Thoracic aorta (tissue), 2 donors: ENCODE measurements at regions not wholly inside any gene's neighbourhood (a gene's known extent, or its start where the extent isn't known, plus 50 kb on each side); places are given as distances from the start of the nearest gene placed in this dataset.

Source experiments
- ATAC-seq: fragments of 150-250 bp; one replicate; pipeline ENCODE4 v1.8.0; 2017; ENCODE audit warnings: low read depth; ENCODE audit not compliant: insufficient number of reproducible peaks, low FRiP score
- DNase-seq: peaks from one replicate; pipeline ENCODE4 v3.0.0-alpha.2; 2020; ENCODE audit warnings: low spot score
- H3K27ac ChIP-seq, 2 donors: fragments of 200-600 bp; sonication (generic); 1 replicate in 1 of 2; 2 replicates in 1 of 2; pipeline ENCODE4 v1.5.1; 2016; ENCODE audit warnings: mild to moderate bottlenecking in 2 of 2, moderate library complexity in 2 of 2
- H3K27me3 ChIP-seq: fragments of 200-600 bp; sonication (generic); replicated peaks from 2 replicates; pipeline ENCODE4 v1.6.0; 2016; ENCODE audit warnings: mild to moderate bottlenecking; ENCODE audit not compliant: insufficient read depth
- H3K36me3 ChIP-seq: fragments of 200-600 bp; sonication (generic); one replicate; pipeline ENCODE4 v1.5.1; 2016
- H3K4me1 ChIP-seq, 2 donors: fragments of 200-600 bp; sonication (generic); 1 replicate in 1 of 2; 2 replicates in 1 of 2; pipeline versions ENCODE4 v1.5.1 to v1.6.0; 2016; ENCODE audit warnings: low read depth in 2 of 2, mild to moderate bottlenecking in 1 of 2; ENCODE audit not compliant: control insufficient read depth in 1 of 2
- H3K4me3 ChIP-seq: fragments of 200-600 bp; sonication (generic); 2 replicates; pipeline ENCODE4 v1.5.1; 2016; ENCODE audit warnings: mild to moderate bottlenecking
- H3K9me3 ChIP-seq: fragments of 200-600 bp; sonication (generic); 2 replicates; pipeline ENCODE4 v1.5.1; 2016
- CTCF ChIP-seq: fragments of 200-600 bp; sonication (generic); IDR thresholded peaks from one replicate; pipeline ENCODE4 v1.5.1; 2019; ENCODE audit warnings: antibody characterized with exemption

DNA sequence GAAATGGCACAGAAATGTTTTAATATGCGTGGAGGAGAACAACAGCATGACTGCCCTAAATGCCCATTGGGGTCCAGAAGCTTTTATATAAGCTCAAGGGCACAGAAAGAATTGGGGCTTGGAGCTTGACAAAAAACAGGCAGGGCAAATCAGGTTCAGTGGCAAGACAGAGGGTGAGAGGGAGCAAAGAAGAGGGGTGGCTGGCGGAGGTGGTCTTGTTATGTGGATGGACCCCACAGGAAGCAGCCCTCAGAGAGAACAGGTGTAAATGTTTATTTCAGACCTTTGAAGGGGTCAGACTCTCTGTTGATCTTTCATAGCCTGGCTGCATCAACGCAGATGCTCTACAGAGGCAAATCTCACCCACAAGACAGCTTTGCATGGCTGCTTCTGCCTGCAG is 213.1 kb upstream of the B3GAT1 start:
- Histone ChIP-seq H3K9me3 (no peaks in the 10 kb centered on the region), H3K36me3 (no peaks in the 10 kb centered on the region), H3K4me3 (no peak overlapping the region), H3K27me3 (no peaks in the 10 kb centered on the region), H3K4me1 (no peaks in the 10 kb centered on the region), H3K27ac (no peak overlapping the region)
- no peak for ATAC-seq
- TF ChIP-seq CTCF: no peak
- no peak for DNase-seq

- no peak for ATAC-seq
- no peak overlapping the region for H3K4me3 ChIP-seq
- H3K4me1 ChIP-seq: no peaks in the 10 kb centered on the region
- H3K9me3 ChIP-seq: no peaks in the 10 kb centered on the region
- H3K27me3 ChIP-seq: no peaks in the 10 kb centered on the region
- no peaks in the 10 kb centered on the region for H3K36me3 ChIP-seq
- no peak for DNase-seq
- H3K27ac ChIP-seq: no peak overlapping the region
- no peak for TF ChIP-seq CTCF
Measured at GRCh38 chr11:134624166-134624920, 212.3 kb upstream of the B3GAT1 start.

GRCh38 chr11:134623711-134624110 is 211.7 kb upstream of the B3GAT1 start:
- H3K27ac ChIP-seq: no peak overlapping the region
- H3K9me3 ChIP-seq: no peaks in the 10 kb centered on the region
- TF ChIP-seq CTCF: no peak
- DNase-seq: no peak
- no peaks in the 10 kb centered on the region for H3K36me3 ChIP-seq
- no peak for ATAC-seq
- no peaks in the 10 kb centered on the region for H3K27me3 ChIP-seq
- no peaks in the 10 kb centered on the region for H3K4me1 ChIP-seq
- no peak overlapping the region for H3K4me3 ChIP-seq

- Histone ChIP-seq H3K27ac (no peak overlapping the region), H3K9me3 (no peaks in the 10 kb centered on the region), H3K27me3 (no peaks in the 10 kb centered on the region), H3K36me3 (no peaks in the 10 kb centered on the region), H3K4me3 (no peak overlapping the region), H3K4me1 (no peaks in the 10 kb centered on the region)
- no peak for DNase-seq
- no peak for ATAC-seq
- TF ChIP-seq CTCF: no peak
Measured at GRCh38 chr11:134622458-134622857, 210.4 kb upstream of the B3GAT1 start.

DNA sequence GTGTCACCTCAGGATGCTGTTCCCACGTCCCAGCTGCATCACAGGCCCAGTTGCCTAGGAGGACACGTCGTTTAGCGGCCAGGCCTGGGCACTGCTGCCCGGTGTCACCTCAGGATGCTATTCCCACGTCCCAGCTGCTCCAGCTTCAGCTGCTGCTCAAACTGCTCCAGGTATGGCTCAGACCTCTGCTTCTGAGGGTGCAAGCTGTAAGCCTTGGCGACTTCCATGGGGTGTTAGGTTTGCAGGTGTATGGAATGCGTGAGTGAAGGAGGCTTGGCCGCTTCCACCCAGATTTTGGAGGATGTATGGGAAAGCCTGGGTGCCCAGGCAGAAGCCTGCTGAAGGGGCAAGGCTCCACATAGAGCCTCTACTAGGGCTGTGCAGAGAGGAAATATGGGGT is 205.3 kb upstream of the B3GAT1 start:
- TF ChIP-seq CTCF: no peak
- DNase-seq (no peak), ATAC-seq (no peak)
- no peaks in the 10 kb centered on the region for H3K4me1 ChIP-seq
- H3K27ac ChIP-seq: no peak overlapping the region
- no peak overlapping the region for H3K4me3 ChIP-seq
- no peaks in the 10 kb centered on the region for H3K9me3 ChIP-seq
- H3K36me3 ChIP-seq: no peaks in the 10 kb centered on the region
- no peaks in the 10 kb centered on the region for H3K27me3 ChIP-seq
